SK-N-SH (cell line): ENCODE measurements at regions not wholly inside any gene's neighbourhood (a gene's known extent, or its start where the extent isn't known, plus 50 kb on each side); places are given as distances from the start of the nearest gene placed in this dataset.

ENCODE experiments used
- CTCF ChIA-PET: fragments of 300-600, 350-600 bp; formaldehyde crosslinking; extraction: SDS; loops from one replicate; lab custom pipeline; 2021; lab: Yijun Ruan, JAX
- POLR2A ChIA-PET: fragments of 350-600 bp; sonication (Branson Sonifier 250); formaldehyde crosslinking; extraction: SDS; loops from one replicate; lab custom pipeline; 2020; ENCODE audit warnings: antibody characterized with exemption, inconsistent platforms; lab: Yijun Ruan, JAX
- DNase-seq: peaks from one replicate; pipeline ENCODE4 v3.0.0; 2012
- H2AFZ ChIP-seq: fragments of 200-600 bp; sonication (generic); 2 replicates; pipeline ENCODE4 v1.8.1; 2016; ENCODE audit warnings: antibody characterized with exemption, mild to moderate bottlenecking, low read depth
- H3F3A ChIP-seq: fragments of 200-600 bp; sonication (generic); replicated peaks from 2 replicates; pipeline ENCODE3; 2016; ENCODE audit warnings: antibody characterized with exemption, mild to moderate bottlenecking; ENCODE audit not compliant: insufficient read depth
- H3K27ac ChIP-seq, 2 experiments: fragments of 200-500 bp in 1 of 2; fragments of 200-600 bp in 1 of 2; sonication (Bioruptor generic) in 1 of 2; sonication (generic), shearing (Covaris generic) in 1 of 2; 2 replicates each; pipeline versions ENCODE4 v1.5.1 to v1.6.1; 2014 to 2016; ENCODE audit warnings: low read depth in 2 of 2, inconsistent platforms in 1 of 2, low read length in 1 of 2, mild to moderate bottlenecking in 1 of 2, mixed read lengths in 1 of 2
- H3K27me3 ChIP-seq: fragments of 200-600 bp; sonication (generic), shearing (Covaris generic); 2 replicates; pipeline ENCODE4 v1.6.1; 2016; ENCODE audit warnings: mixed run types; ENCODE audit not compliant: insufficient read depth
- H3K36me3 ChIP-seq, 2 experiments: fragments of 200-500 bp in 1 of 2; fragments of 200-600 bp in 1 of 2; sonication (Bioruptor generic) in 1 of 2; sonication (generic) in 1 of 2; replicated peaks in 1 of 2; 2 replicates each; pipeline versions ENCODE3 to v1.5.1; 2014 to 2016; ENCODE audit warnings: low read length in 1 of 2, mild to moderate bottlenecking in 1 of 2; ENCODE audit not compliant: insufficient read depth in 2 of 2, control insufficient read depth in 1 of 2
- H3K4me1 ChIP-seq, 2 experiments: fragments of 200-500 bp in 1 of 2; fragments of 200-600 bp in 1 of 2; sonication (Bioruptor generic) in 1 of 2; sonication (generic), shearing (Covaris generic) in 1 of 2; 2 replicates each; pipeline versions ENCODE4 v1.5.1 to v1.6.1; 2014 to 2016; ENCODE audit warnings: low read depth in 1 of 2, low read length in 1 of 2, mixed run types in 1 of 2; ENCODE audit not compliant: insufficient read depth in 2 of 2, control insufficient read depth in 1 of 2
- H3K4me2 ChIP-seq: fragments of 200-600 bp; sonication (generic), shearing (Covaris generic); 2 replicates; pipeline ENCODE4 v1.6.1; 2017; ENCODE audit warnings: mixed run types
- H3K4me3 ChIP-seq, 2 experiments: fragments of 200-500 bp in 1 of 2; fragments of 200-600 bp in 1 of 2; sonication (Bioruptor generic) in 1 of 2; sonication (generic), shearing (Covaris generic) in 1 of 2; 2 replicates each; pipeline versions ENCODE4 v1.5.1 to v1.8.1; 2014 to 2016; ENCODE audit warnings: low read depth in 2 of 2, inconsistent platforms in 1 of 2, low read length in 1 of 2, mild to moderate bottlenecking in 1 of 2, mixed read lengths in 1 of 2, moderate library complexity in 1 of 2
- H3K79me2 ChIP-seq: fragments of 200-600 bp; sonication (generic); 2 replicates; pipeline ENCODE4 v1.8.1; 2017; ENCODE audit warnings: mild to moderate bottlenecking; ENCODE audit not compliant: insufficient read depth
- H3K9ac ChIP-seq: fragments of 200-600 bp; sonication (generic); 2 replicates; pipeline ENCODE4 v1.6.1; 2017; ENCODE audit warnings: mixed run types
- H3K9me2 ChIP-seq: fragments of 200-600 bp; sonication (generic); 2 replicates; pipeline ENCODE4 v1.6.1; 2017; ENCODE audit warnings: mixed run types
- H3K9me3 ChIP-seq: fragments of 200-600 bp; sonication (generic); 2 replicates; pipeline ENCODE4 v1.6.1; 2017; ENCODE audit warnings: mixed run types, mild to moderate bottlenecking, moderate library complexity
- H4K20me1 ChIP-seq: fragments of 200-600 bp; sonication (generic); 2 replicates; pipeline ENCODE4 v1.6.1; 2017; ENCODE audit warnings: mild to moderate bottlenecking, mixed run types; ENCODE audit not compliant: insufficient read depth
- EP300 ChIP-seq, 2 experiments: IDR thresholded peaks; 2 replicates each; pipeline versions ENCODE4 v1.4.0 to v1.6.1; 2012; ENCODE audit warnings: borderline replicate concordance in 1 of 2, low read depth in 1 of 2, low read length in 1 of 2
- MEF2A ChIP-seq: IDR thresholded peaks from 2 replicates; pipeline ENCODE4 v1.4.0; 2012; ENCODE audit warnings: low read depth, borderline replicate concordance
- MXI1 ChIP-seq: IDR thresholded peaks from 2 replicates; pipeline ENCODE4 v1.6.1; 2012; ENCODE audit warnings: mild to moderate bottlenecking, low read depth, low read length, improper control_type of control experiment
- NFIC ChIP-seq: IDR thresholded peaks from 2 replicates; pipeline ENCODE4 v1.4.0; 2012; ENCODE audit warnings: borderline replicate concordance
- POLR2AphosphoS5 ChIP-seq: IDR thresholded peaks from 2 replicates; pipeline ENCODE4 v1.6.1; 2012; ENCODE audit warnings: low read depth, low read length
- REST ChIP-seq: IDR thresholded peaks from 2 replicates; pipeline ENCODE4 v1.6.1; 2012; ENCODE audit warnings: mild to moderate bottlenecking, low read depth, low read length, moderate library complexity
- RFX5 ChIP-seq: IDR thresholded peaks from 2 replicates; pipeline ENCODE4 v1.6.1; 2012; ENCODE audit warnings: mild to moderate bottlenecking, improper control_type of control experiment, low read length
- RXRA ChIP-seq: IDR thresholded peaks from 2 replicates; pipeline ENCODE4 v1.4.0; 2012; ENCODE audit warnings: low read depth, mild to moderate bottlenecking, borderline replicate concordance
- SIN3A ChIP-seq: IDR thresholded peaks from 2 replicates; pipeline ENCODE4 v1.6.1; 2012; ENCODE audit warnings: low read depth, mild to moderate bottlenecking, low read length, moderate library complexity, borderline replicate concordance
- TAF1 ChIP-seq: IDR thresholded peaks from 2 replicates; pipeline ENCODE4 v1.6.1; 2012; ENCODE audit warnings: low read depth, mild to moderate bottlenecking, low read length, moderate library complexity, borderline replicate concordance
- ZBTB33 ChIP-seq: IDR thresholded peaks from 2 replicates; pipeline ENCODE4 v1.4.0; 2012; ENCODE audit warnings: low read depth, borderline replicate concordance
- WGBS: methylation state at CpG from one replicate; pipeline ENCODE4 v1.1.6; 2017; ENCODE audit warnings: low lambda C conversion rate; 5-methylcytosine and 5-hydroxymethylcytosine counted together

GRCh38 chr5:4220016-4220415 lies 624.4 kb downstream of the IRX1 start (continued):
- TF ChIP-seq REST: no peak
- no peak for TF ChIP-seq NFIC
- TF ChIP-seq RXRA: no peak
- no peak for TF ChIP-seq TAF1
- TF ChIP-seq EP300 (IDR thresholded peaks at IDR 0.05; ENCODE audit: borderline replicate concordance in 1 of 2, low read depth in 1 of 2, low read length in 1 of 2): no peak
- TF ChIP-seq SIN3A: no peak

DNA sequence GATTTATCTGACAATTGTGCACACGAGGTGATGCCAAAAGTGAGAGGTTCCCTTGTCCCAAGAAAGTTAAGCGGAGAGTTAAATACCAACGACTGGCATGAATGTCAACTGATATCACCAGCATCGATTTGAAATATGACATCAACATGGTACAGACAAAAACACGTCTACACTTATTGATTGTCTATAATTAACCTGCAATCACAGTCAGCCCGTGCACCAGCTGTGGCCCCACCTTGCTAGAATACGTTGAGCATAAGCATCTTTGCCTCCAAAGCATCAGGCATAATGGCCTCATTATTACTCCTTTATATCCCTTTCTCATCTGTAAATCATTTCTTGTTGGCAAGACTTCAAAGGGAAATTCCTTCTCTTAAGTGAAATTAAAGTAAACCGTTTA lies 625.4 kb downstream of the IRX1 start:
- WGBS: 3% methylated on average over 8 of the region's 8 CpGs
- POLR2A ChIA-PET: no interaction called here
- H3K27me3 ChIP-seq: no peaks in the 10 kb centered on the region
- CTCF ChIA-PET: no interaction called here
- no peak overlapping the region for H3K4me3 ChIP-seq
- H3K9ac ChIP-seq: no peak overlapping the region
- H3K36me3 ChIP-seq: no peaks in the 10 kb centered on the region
- H3K9me2 ChIP-seq: no peaks in the 10 kb centered on the region
- no peak overlapping the region for H2AFZ ChIP-seq
- H3K79me2 ChIP-seq: no peaks in the 10 kb centered on the region
- H4K20me1 ChIP-seq: no peaks in the 10 kb centered on the region
- H3K4me1 ChIP-seq: no peaks in the 10 kb centered on the region
- no peak overlapping the region for H3K4me2 ChIP-seq
- H3F3A ChIP-seq: no peaks in the 10 kb centered on the region
- TF ChIP-seq NFIC: no peak
- no peak for TF ChIP-seq POLR2AphosphoS5
- no peak for TF ChIP-seq MXI1
- TF ChIP-seq RFX5: no peak
- H3K27ac ChIP-seq: no peak overlapping the region
- H3K9me3 ChIP-seq: no peaks in the 10 kb centered on the region
- no peak for DNase-seq

DNA sequence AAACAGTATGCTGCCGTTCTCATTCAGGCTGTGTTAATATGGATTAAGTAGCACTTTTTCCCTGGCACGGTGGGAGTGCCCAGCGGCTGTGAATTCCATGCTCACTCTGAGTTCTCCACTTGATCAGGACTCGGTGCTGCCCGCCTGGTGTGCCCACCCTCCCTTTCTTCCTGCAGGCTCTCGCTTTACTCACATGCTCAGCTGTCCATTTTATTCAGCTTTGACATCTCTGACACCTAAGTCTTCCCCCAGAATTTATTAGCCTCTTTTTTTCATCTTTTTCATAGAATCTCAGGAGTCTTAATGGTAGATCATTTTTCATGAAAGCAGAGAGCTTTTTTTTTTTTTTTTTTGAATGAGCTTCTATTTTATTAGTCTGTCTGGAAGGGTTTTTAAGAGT lies 626.5 kb downstream of the IRX1 start:
- H2AFZ ChIP-seq: no peak overlapping the region
- POLR2A ChIA-PET: no interaction called here
- CTCF ChIA-PET: no interaction called here
- H3K9me2 ChIP-seq: no peaks in the 10 kb centered on the region
- H3K27ac ChIP-seq: no peak overlapping the region
- no peaks in the 10 kb centered on the region for H3K4me1 ChIP-seq
- no peak for DNase-seq
- TF ChIP-seq MEF2A (no peak), ZBTB33 (no peak)
- no peaks in the 10 kb centered on the region for H3F3A ChIP-seq
- H3K4me3 ChIP-seq: no peak overlapping the region
- no peaks in the 10 kb centered on the region for H3K9me3 ChIP-seq
- no peaks in the 10 kb centered on the region for H3K79me2 ChIP-seq
- H3K9ac ChIP-seq: no peak overlapping the region
- no peak overlapping the region for H3K4me2 ChIP-seq
- H4K20me1 ChIP-seq: no peaks in the 10 kb centered on the region
- WGBS: 7% methylated on average over 6 of the region's 6 CpGs
- no peaks in the 10 kb centered on the region for H3K27me3 ChIP-seq
- H3K36me3 ChIP-seq: no peaks in the 10 kb centered on the region
